ENCODE measurements at regions not wholly inside any gene's neighbourhood (a gene's known extent, or its start where the extent isn't known, plus 50 kb on each side); places are given as distances from the start of the nearest gene placed in this dataset.

DNA sequence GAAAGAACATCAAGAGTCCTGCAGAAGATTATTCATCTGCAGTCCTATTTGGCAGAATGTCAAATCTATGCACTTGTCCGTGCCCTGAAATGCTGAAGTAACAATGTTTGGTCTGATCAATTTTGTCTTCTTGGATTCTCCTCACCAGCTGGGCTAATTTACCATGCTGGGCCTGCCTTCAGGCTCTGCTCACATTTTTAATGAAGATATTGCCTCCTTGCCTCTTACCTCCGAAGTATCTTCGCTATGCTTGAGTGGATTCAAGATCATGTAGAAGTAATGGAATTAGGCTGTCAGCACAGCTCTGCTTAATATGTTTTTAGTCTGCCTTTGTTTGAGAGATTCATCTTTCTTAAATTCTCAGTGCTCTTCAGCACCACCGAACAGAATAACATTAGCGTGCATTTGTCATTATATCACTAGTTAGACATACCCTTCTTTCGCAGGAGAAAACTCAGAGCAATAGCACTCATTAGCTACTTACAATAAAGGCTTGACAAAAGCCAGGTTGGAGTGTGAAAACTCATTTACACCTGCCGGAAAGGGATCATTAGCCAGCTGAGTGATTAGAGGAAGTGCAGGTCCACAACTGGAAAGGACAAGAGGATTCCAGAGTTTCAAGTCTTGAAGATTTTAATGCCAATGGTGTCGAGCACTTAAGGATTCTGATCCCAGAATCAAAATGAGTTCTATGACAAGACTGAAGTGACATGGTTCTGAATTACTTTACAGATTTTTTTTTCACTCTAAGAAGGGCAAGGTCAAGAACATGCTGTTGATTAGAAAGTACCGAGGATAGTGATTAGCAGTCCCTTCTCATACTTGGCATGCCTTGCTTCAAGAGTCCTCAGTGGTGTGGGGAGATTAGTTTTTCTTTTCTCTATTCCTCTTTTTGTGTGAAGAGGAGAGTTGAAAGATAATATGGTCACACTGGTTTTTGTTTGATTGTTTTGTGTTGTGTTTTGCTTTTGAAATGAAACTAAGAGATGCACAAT lies 405.6 kb upstream of the TOM1L1 start:
- no peak for TF ChIP-seq CTCF (conservative IDR thresholded peaks at IDR 0.05)
- TF ChIP-seq ZFX (IDR thresholded peaks at IDR 0.05) = no peak

Data from C4-2B (cell line).